SU-DHL-6 (cell line): ENCODE measurements at regions not wholly inside any gene's neighbourhood (a gene's known extent, or its start where the extent isn't known, plus 50 kb on each side); places are given as distances from the start of the nearest gene placed in this dataset.

Experiments
- H2AFZ ChIP-seq: fragments of 200-600 bp; sonication (generic); 2 replicates; pipeline ENCODE4 v1.6.1; 2014; ENCODE audit warnings: low read depth, mild to moderate bottlenecking, moderate library complexity, mixed read lengths, antibody characterized with exemption, low read length; ENCODE audit not compliant: severe bottlenecking
- H3F3A ChIP-seq: fragments of 200-600 bp; shearing (Covaris generic); 2 replicates; pipeline ENCODE4 v1.6.0; 2016; ENCODE audit warnings: antibody characterized with exemption, mild to moderate bottlenecking; ENCODE audit not compliant: insufficient read depth
- H3K27ac ChIP-seq: fragments of 200-600 bp; sonication (generic); 2 replicates; pipeline ENCODE4 v1.5.1; 2016; ENCODE audit warnings: low read depth, mild to moderate bottlenecking, low read length, moderate library complexity, mixed read lengths
- H3K27me3 ChIP-seq: fragments of 200-600 bp; sonication (generic), shearing (Covaris generic); 2 replicates; pipeline ENCODE4 v1.6.0; 2014; ENCODE audit warnings: mild to moderate bottlenecking, low read length
- H3K36me3 ChIP-seq: fragments of 200-600 bp; sonication (generic); 2 replicates; pipeline ENCODE4 v1.6.1; 2014; ENCODE audit warnings: mild to moderate bottlenecking, low read length, mixed read lengths
- H3K4me2 ChIP-seq: fragments of 300-600, 200-600 bp; shearing (Covaris generic), sonication (generic); 2 replicates; pipeline ENCODE4 v1.6.0; 2014; ENCODE audit warnings: low read length, low read depth, mild to moderate bottlenecking; ENCODE audit not compliant: poor library complexity, severe bottlenecking
- H3K4me3 ChIP-seq: fragments of 200-600 bp; sonication (generic); 2 replicates; pipeline ENCODE4 v1.5.1; 2014; ENCODE audit warnings: antibody characterized with exemption, low read length, mild to moderate bottlenecking, mixed read lengths; ENCODE audit not compliant: insufficient read depth, poor library complexity, severe bottlenecking
- H3K79me2 ChIP-seq: fragments of 200-600 bp; sonication (generic); 2 replicates; pipeline ENCODE4 v1.6.1; 2014; ENCODE audit warnings: mild to moderate bottlenecking, low read length, moderate library complexity; ENCODE audit not compliant: insufficient read depth
- H3K9ac ChIP-seq: fragments of 200-600 bp; sonication (generic); 2 replicates; pipeline ENCODE4 v1.7.0; 2014; ENCODE audit warnings: mild to moderate bottlenecking, low read length
- H3K9me2 ChIP-seq: fragments of 200-600 bp; sonication (generic); replicated peaks from 2 replicates; pipeline ENCODE4 v1.6.1; 2014; ENCODE audit warnings: low read length; ENCODE audit not compliant: insufficient read depth
- H3K9me3 ChIP-seq: fragments of 200-600 bp; sonication (generic); 2 replicates; pipeline ENCODE4 v1.6.1; 2014; ENCODE audit warnings: low read length, mixed read lengths; ENCODE audit not compliant: insufficient read depth
- H4K20me1 ChIP-seq: fragments of 200-600 bp; sonication (generic); 2 replicates; pipeline ENCODE4 v1.6.1; 2014; ENCODE audit warnings: low read depth, mild to moderate bottlenecking, antibody characterized with exemption, low read length, moderate library complexity, mixed read lengths
- EZH2phosphoT487 ChIP-seq: fragments of 200-600 bp; sonication (generic), shearing (Covaris generic); conservative IDR thresholded peaks from 2 replicates; pipeline ENCODE4 v1.6.1; 2018; ENCODE audit warnings: mild to moderate bottlenecking, antibody characterized with exemption, low read length, moderate library complexity, mixed read lengths
- TF ChIP-seq, protein P1 (sequence below): fragments of 200-600 bp; sonication (generic); IDR thresholded peaks from one replicate; pipeline ENCODE4 v1.5.1; 2017; ENCODE audit warnings: antibody characterized with exemption, mild to moderate bottlenecking, low read length, moderate library complexity; ENCODE audit not compliant: insufficient read depth, poor library complexity, severe bottlenecking

DNA sequence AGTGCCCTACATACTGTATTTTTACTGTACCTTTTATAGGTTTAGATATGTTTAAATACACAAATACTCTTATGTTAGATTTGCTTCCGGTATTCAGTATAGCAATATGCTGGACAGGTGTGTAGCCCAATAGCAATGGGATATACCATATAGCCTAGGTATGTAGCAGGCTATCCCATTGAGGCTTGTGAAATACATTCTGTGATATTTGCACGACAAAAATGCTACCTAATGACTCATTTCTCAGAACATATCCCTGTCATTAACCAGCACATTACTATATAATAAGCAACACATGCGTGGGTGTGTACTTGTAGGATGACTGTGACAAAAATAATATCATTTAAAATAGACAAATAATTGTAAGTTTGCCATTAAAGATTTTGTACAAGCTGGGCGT is 208.8 kb downstream of the MRPS30 start:
- no peak overlapping the region for H2AFZ ChIP-seq
- no peaks in the 10 kb centered on the region for H3K79me2 ChIP-seq
- no peaks in the 10 kb centered on the region for H3K27me3 ChIP-seq
- no peaks in the 10 kb centered on the region for H4K20me1 ChIP-seq
- H3K9me3 ChIP-seq, result no peaks in the 10 kb centered on the region
- no peaks in the 10 kb centered on the region for H3K36me3 ChIP-seq
- H3K4me3 ChIP-seq, result no peak overlapping the region
- H3K9me2 ChIP-seq, result no peaks in the 10 kb centered on the region
- H3K27ac ChIP-seq, result no peak overlapping the region
- no peaks in the 10 kb centered on the region for H3F3A ChIP-seq
- no peak overlapping the region for H3K9ac ChIP-seq
- TF ChIP-seq, protein P1, sequence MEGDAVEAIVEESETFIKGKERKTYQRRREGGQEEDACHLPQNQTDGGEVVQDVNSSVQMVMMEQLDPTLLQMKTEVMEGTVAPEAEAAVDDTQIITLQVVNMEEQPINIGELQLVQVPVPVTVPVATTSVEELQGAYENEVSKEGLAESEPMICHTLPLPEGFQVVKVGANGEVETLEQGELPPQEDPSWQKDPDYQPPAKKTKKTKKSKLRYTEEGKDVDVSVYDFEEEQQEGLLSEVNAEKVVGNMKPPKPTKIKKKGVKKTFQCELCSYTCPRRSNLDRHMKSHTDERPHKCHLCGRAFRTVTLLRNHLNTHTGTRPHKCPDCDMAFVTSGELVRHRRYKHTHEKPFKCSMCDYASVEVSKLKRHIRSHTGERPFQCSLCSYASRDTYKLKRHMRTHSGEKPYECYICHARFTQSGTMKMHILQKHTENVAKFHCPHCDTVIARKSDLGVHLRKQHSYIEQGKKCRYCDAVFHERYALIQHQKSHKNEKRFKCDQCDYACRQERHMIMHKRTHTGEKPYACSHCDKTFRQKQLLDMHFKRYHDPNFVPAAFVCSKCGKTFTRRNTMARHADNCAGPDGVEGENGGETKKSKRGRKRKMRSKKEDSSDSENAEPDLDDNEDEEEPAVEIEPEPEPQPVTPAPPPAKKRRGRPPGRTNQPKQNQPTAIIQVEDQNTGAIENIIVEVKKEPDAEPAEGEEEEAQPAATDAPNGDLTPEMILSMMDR, result no peak
- TF ChIP-seq EZH2phosphoT487, result no peak
- H3K4me2 ChIP-seq, result no peak overlapping the region

DNA sequence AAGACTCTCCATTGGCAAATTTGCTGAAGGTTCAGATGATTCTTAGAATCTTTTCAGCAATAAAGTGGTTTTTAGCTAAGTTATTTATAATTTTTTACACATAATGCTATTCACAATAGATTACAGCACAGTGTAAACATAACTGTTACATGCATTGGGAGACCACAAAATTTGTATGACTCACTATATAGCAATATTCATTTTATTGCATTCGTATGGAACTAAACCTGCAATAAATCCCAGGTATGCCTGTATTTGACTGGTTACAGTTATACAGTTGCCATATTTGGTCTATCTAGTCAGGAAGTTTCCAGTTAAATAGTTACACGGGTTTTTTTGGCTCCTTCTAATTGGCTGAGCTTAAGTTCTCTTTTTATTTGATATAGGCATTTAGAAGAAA is 220.8 kb downstream of the MRPS30 start:
- H3K36me3 ChIP-seq, result no peaks in the 10 kb centered on the region
- no peak overlapping the region for H3K9ac ChIP-seq
- H3K9me2 ChIP-seq, result no peaks in the 10 kb centered on the region
- H3F3A ChIP-seq, result no peaks in the 10 kb centered on the region
- H2AFZ ChIP-seq, result no peak overlapping the region
- H3K4me3 ChIP-seq, result no peak overlapping the region
- H4K20me1 ChIP-seq, result no peaks in the 10 kb centered on the region
- H3K27ac ChIP-seq, result no peak overlapping the region
- no peaks in the 10 kb centered on the region for H3K27me3 ChIP-seq
- H3K9me3 ChIP-seq, result no peaks in the 10 kb centered on the region
- TF ChIP-seq EZH2phosphoT487, result no peak
- TF ChIP-seq, protein P1, result no peak
- H3K79me2 ChIP-seq, result no peaks in the 10 kb centered on the region
- H3K4me2 ChIP-seq, result no peak overlapping the region

DNA sequence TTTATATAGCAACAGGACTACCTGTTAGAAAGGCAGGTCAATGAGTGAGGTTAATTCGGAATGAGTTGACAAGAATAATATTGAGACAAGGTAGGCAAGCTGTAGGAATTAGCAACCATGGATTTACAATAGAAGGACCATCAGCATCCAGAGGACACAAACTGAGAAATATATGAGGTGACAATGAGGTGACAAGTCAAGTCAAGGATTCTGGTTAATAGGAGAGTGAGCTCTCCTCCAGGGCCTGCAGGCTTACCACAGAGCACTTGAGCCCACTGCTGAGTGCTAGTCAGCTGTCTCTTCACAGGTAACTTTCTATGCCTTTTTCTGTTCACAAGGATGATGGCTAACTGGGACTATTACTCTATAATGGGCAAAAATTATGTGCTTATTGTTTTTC is 227.2 kb downstream of the MRPS30 start:
- no peaks in the 10 kb centered on the region for H4K20me1 ChIP-seq
- no peak for TF ChIP-seq EZH2phosphoT487
- TF ChIP-seq, protein P1, result no peak

More for the DNA sequence above, 227.2 kb downstream of the MRPS30 start:
- H3F3A ChIP-seq, result no peaks in the 10 kb centered on the region
- H3K9me2 ChIP-seq, result no peaks in the 10 kb centered on the region
- H3K4me3 ChIP-seq, result no peak overlapping the region
- no peaks in the 10 kb centered on the region for H3K9me3 ChIP-seq
- H3K79me2 ChIP-seq, result no peaks in the 10 kb centered on the region
- no peaks in the 10 kb centered on the region for H3K36me3 ChIP-seq
- H3K27me3 ChIP-seq, result no peaks in the 10 kb centered on the region
- H3K4me2 ChIP-seq, result no peak overlapping the region
- no peak overlapping the region for H2AFZ ChIP-seq
- no peak overlapping the region for H3K27ac ChIP-seq
- H3K9ac ChIP-seq, result no peak overlapping the region
